Ectodermal cell (in vitro differentiated cells): ENCODE measurements at regions not wholly inside any gene's neighbourhood (a gene's known extent, or its start where the extent isn't known, plus 50 kb on each side); places are given as distances from the start of the nearest gene placed in this dataset.
"Not testable (repeated sequence)": the region's sequence is repeated elsewhere in the genome, so short reads cannot be mapped to it uniquely, and the experiment has no call there.

Experiments
- H3K27ac ChIP-seq: 2 replicates; pipeline ENCODE4 v1.7.0; 2013; ENCODE audit warnings: mild to moderate bottlenecking, low read depth, low read length; ENCODE audit not compliant: insufficient read depth, poor library complexity, severe bottlenecking
- H3K27me3 ChIP-seq: 2 replicates; pipeline ENCODE4 v1.7.0; 2013; ENCODE audit warnings: mild to moderate bottlenecking, low read length; ENCODE audit not compliant: insufficient read depth, control insufficient read depth, poor library complexity, severe bottlenecking
- H3K36me3 ChIP-seq: one replicate; pipeline ENCODE4 v1.7.0; 2013; ENCODE audit warnings: low read length; ENCODE audit not compliant: control insufficient read depth, insufficient read depth
- H3K4me1 ChIP-seq: one replicate; pipeline ENCODE4 v1.7.0; 2013; ENCODE audit warnings: low read length; ENCODE audit not compliant: control insufficient read depth, insufficient read depth
- H3K4me3 ChIP-seq: 2 replicates; pipeline ENCODE4 v1.7.0; 2013; ENCODE audit warnings: low read depth, low read length, control low read depth; ENCODE audit not compliant: insufficient read depth
- H3K9me3 ChIP-seq: 2 replicates; pipeline ENCODE4 v1.7.0; 2013; ENCODE audit warnings: mild to moderate bottlenecking, low read length, moderate library complexity; ENCODE audit not compliant: control insufficient read depth
- WGBS, 2 experiments: methylation state at CpG; one replicate each; pipeline ENCODE4 v1.1.7; 2013; ENCODE audit warnings: missing lambda C conversion rate in 2 of 2; 5-methylcytosine and 5-hydroxymethylcytosine counted together

- not testable (repeated sequence) for H3K27me3 ChIP-seq, H3K9me3 ChIP-seq, H3K4me1 ChIP-seq, H3K4me3 ChIP-seq, H3K27ac ChIP-seq, H3K36me3 ChIP-seq
- 93 to 94% methylated on average over 5 of the region's 5 CpGs for WGBS, 2 experiments
These were observed 185.0 kb downstream of the TBX15 start for GRCh38 chr1:118803128-118803527.

GRCh38 chr1:118791094-118791691 lies 196.9 kb downstream of the TBX15 start:
- WGBS, 2 experiments: 46 to 50% methylated on average over 2 of the region's 2 CpGs
- Histone ChIP-seq H3K4me1 (no peaks in the 10 kb centered on the region), H3K36me3 (no peaks in the 10 kb centered on the region), H3K4me3 (no peak overlapping the region), H3K27ac (no peak overlapping the region), H3K9me3 (no peaks in the 10 kb centered on the region), H3K27me3 (no peaks in the 10 kb centered on the region)

- Histone ChIP-seq H3K9me3 (no peaks in the 10 kb centered on the region), H3K36me3 (no peaks in the 10 kb centered on the region), H3K27me3 (no peaks in the 10 kb centered on the region), H3K27ac (no peak overlapping the region), H3K4me3 (no peak overlapping the region), H3K4me1 (no peaks in the 10 kb centered on the region)
- 89 to 92% methylated on average over 1 of the region's 1 CpG for WGBS, 2 experiments
These were observed 199.7 kb downstream of the TBX15 start for GRCh38 chr1:118788463-118788862.

- no peaks in the 10 kb centered on the region for H3K4me1 ChIP-seq
- H3K27ac ChIP-seq: no peak overlapping the region
- no peaks in the 10 kb centered on the region for H3K27me3 ChIP-seq
- no peaks in the 10 kb centered on the region for H3K36me3 ChIP-seq
- H3K4me3 ChIP-seq: no peak overlapping the region
- 92 to 93% methylated on average over 4 of the region's 4 CpGs for WGBS, 2 experiments
- no peaks in the 10 kb centered on the region for H3K9me3 ChIP-seq
These were observed 201.5 kb downstream of the TBX15 start for GRCh38 chr1:118786454-118787155.

- WGBS, 2 experiments: 83% methylated on average over 2 of the region's 2 CpGs
- no peaks in the 10 kb centered on the region for H3K27me3 ChIP-seq
- H3K36me3 ChIP-seq: no peaks in the 10 kb centered on the region
- H3K27ac ChIP-seq: no peak overlapping the region
- H3K9me3 ChIP-seq: no peaks in the 10 kb centered on the region
- no peak overlapping the region for H3K4me3 ChIP-seq
- no peaks in the 10 kb centered on the region for H3K4me1 ChIP-seq
These were observed 202.9 kb downstream of the TBX15 start for GRCh38 chr1:118785246-118785645.

GRCh38 chr1:118783095-118783758 lies 204.9 kb downstream of the TBX15 start:
- Histone ChIP-seq H3K36me3 (no peaks in the 10 kb centered on the region), H3K9me3 (no peaks in the 10 kb centered on the region), H3K4me1 (no peaks in the 10 kb centered on the region), H3K27me3 (no peaks in the 10 kb centered on the region), H3K27ac (no peak overlapping the region), H3K4me3 (no peak overlapping the region)
- WGBS, 2 experiments: 73 to 74% methylated on average over 1 of the region's 2 CpGs

GRCh38 chr1:118773656-118774055 lies 214.5 kb downstream of the TBX15 start:
- Histone ChIP-seq H3K27ac (no peak overlapping the region), H3K9me3 (no peaks in the 10 kb centered on the region), H3K27me3 (no peaks in the 10 kb centered on the region), H3K36me3 (no peaks in the 10 kb centered on the region), H3K4me3 (no peak overlapping the region), H3K4me1 (no peaks in the 10 kb centered on the region)
- 83 to 94% methylated on average over 1 of the region's 1 CpG for WGBS, 2 experiments

- Histone ChIP-seq H3K9me3 (no peaks in the 10 kb centered on the region), H3K27ac (no peak overlapping the region), H3K36me3 (no peaks in the 10 kb centered on the region), H3K4me1 (no peaks in the 10 kb centered on the region), H3K4me3 (no peak overlapping the region), H3K27me3 (no peaks in the 10 kb centered on the region)
- WGBS, 2 experiments: 79 to 84% methylated on average over 2 of the region's 2 CpGs
These were observed 220.2 kb downstream of the TBX15 start for GRCh38 chr1:118767971-118768370.

- no peak overlapping the region for H3K4me3 ChIP-seq
- H3K27ac ChIP-seq: no peak overlapping the region
- no peaks in the 10 kb centered on the region for H3K36me3 ChIP-seq
- peaks cover 8% of the 10 kb centered on the region for H3K4me1 ChIP-seq
- WGBS, 2 experiments: 100% methylated on average over 1 of the region's 1 CpG
- H3K9me3 ChIP-seq: no peaks in the 10 kb centered on the region
- no peaks in the 10 kb centered on the region for H3K27me3 ChIP-seq
These were observed 234.2 kb downstream of the TBX15 start for GRCh38 chr1:118753976-118754375.

GRCh38 chr1:118751166-118751565 lies 237.0 kb downstream of the TBX15 start:
- Histone ChIP-seq H3K9me3 (no peaks in the 10 kb centered on the region), H3K27ac (no peak overlapping the region), H3K4me1 (peaks cover 2% of the 10 kb centered on the region), H3K36me3 (no peaks in the 10 kb centered on the region), H3K27me3 (no peaks in the 10 kb centered on the region), H3K4me3 (no peak overlapping the region)
